ENCODE measurements at regions not wholly inside any gene's neighbourhood (a gene's known extent, or its start where the extent isn't known, plus 50 kb on each side); places are given as distances from the start of the nearest gene placed in this dataset.

DNA sequence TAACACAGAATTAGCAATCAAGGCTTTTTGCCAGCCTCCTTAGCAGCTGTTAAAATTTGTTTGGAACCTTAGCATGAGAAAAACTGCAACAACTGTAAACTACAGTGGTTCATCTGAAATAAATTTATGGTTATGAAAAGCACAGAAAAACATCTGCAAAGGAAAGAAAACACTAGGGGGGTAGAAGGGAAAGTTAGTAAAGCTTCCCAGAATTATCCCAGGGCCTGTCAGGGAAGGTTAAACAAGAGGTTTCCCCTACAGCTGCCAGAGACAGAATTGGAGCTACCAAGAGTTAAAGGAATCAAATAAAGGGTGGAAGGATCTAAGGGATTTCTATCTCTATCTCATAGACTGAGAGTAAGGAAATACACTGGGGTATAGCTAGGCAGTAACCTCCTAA is 234.7 kb upstream of the DIAPH2 start:
- no peak overlapping the region for H3K4me3 ChIP-seq (ENCODE audit: low read depth, low read length)
- TF ChIP-seq, protein P1, sequence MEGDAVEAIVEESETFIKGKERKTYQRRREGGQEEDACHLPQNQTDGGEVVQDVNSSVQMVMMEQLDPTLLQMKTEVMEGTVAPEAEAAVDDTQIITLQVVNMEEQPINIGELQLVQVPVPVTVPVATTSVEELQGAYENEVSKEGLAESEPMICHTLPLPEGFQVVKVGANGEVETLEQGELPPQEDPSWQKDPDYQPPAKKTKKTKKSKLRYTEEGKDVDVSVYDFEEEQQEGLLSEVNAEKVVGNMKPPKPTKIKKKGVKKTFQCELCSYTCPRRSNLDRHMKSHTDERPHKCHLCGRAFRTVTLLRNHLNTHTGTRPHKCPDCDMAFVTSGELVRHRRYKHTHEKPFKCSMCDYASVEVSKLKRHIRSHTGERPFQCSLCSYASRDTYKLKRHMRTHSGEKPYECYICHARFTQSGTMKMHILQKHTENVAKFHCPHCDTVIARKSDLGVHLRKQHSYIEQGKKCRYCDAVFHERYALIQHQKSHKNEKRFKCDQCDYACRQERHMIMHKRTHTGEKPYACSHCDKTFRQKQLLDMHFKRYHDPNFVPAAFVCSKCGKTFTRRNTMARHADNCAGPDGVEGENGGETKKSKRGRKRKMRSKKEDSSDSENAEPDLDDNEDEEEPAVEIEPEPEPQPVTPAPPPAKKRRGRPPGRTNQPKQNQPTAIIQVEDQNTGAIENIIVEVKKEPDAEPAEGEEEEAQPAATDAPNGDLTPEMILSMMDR (IDR thresholded peaks at IDR 0.05; ENCODE audit: low read depth, low read length), result no peak

DNA sequence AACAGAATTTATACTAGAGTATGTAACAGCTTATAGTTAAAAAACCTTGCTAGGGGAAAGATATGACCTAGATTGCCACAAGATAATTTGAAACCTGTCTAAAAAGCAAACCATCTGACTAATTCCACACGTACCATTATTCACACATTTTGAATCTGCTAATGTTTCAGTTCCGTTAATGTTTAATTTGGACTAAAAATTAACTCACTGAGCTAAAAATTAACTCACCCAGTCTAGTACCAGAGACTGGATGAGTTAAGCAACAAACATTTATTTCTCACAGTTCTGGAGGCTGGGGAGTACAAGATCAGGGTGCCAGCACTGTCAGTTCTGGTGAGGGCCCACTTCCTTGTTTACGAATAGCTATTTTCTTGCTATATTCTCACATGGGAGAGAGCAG is 231.5 kb upstream of the DIAPH2 start:
- no peak overlapping the region for H3K4me3 ChIP-seq (ENCODE audit: low read depth, low read length)
- TF ChIP-seq, protein P1 (IDR thresholded peaks at IDR 0.05; ENCODE audit: low read depth, low read length), result no peak

DNA sequence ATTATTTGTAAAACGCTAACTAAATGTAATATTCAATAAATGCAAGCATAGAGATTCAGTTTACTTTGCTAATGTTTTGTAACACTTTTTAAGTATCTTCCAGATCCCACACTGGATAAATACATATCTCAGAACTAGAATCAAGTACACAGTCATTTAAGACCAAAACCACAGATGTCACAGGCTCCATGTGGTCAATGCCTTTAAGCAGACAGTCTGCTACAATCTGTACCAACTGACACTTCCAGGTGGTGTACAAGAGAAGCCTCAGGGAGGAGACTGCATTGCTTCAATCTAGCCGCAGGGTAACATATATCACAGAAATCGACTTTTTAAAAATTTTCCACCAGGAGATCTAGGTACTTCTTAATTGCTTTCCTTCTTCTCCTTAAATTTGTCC is 229.6 kb upstream of the DIAPH2 start:
- TF ChIP-seq, protein P1 (IDR thresholded peaks at IDR 0.05; ENCODE audit: low read depth, low read length), result no peak
- H3K4me3 ChIP-seq (ENCODE audit: low read depth, low read length), result no peak overlapping the region

DNA sequence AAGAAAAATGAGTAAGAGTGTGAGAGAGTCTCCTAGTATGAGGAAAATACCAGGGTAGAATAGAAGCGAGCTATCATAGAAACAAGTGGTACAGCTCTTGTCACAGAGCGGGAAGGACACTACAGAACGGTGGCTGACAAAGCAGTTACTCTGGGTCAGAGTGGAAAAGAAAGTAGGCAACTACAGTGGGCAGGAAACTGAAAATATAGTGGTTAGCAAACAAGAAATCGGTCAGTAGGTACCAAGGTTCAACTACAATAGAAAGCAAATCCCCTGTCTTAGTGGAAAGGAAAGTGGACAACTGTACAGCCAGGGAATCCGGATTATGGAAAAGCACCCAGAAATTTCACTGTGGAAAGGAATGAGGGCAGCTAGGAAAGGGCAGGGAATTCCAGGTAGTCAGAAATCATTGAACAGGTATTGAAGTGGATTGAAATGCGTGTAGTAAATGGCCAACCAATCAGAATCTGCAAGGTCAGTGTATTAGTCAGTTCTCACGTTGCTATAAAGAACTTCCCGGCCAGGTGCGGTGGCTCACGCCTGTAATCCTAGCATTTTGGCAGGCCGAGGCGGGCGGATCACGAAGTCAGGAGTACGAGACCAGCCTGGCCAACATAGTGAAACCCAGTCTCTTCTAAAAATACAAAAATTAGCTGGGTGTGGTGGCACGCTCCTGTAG is 219.6 kb upstream of the DIAPH2 start:
- TF ChIP-seq, protein P1 (IDR thresholded peaks at IDR 0.05; ENCODE audit: low read depth, low read length), result no peak
- H3K4me3 ChIP-seq (ENCODE audit: low read depth, low read length), result no peak overlapping the region

DNA sequence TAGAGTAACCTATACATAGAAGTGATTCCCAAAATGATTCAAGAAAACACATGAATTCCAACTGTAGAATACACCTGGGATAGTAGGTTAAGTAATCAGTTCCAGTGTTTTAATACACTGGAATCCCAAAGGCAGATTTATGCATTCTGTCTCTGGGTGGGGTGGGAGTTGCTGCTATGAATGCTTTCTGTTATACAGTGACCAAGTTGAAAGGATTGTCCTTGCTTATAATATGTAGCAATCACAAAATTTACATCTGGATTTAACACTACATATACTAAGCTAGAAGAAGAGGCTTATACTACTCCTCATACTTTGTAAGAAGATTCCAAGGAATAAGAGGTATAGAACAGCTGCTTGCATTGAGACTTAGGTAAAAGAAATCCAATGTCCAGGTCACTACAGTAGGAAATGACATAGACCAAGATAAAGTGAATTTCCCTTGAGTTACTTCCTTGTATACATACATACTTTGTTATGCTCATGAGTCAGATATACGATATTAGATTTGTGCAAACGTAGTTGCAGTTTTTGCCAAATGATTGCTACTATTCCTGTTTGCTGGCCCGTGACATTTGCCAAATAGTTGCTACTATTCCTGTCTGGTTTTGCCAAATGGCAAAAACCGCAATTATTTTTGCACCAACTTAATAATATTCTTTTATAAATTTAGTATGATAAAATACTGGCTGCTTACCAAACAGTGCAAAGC is 210.5 kb upstream of the DIAPH2 start:
- H3K4me3 ChIP-seq (ENCODE audit: low read depth, low read length), result no peak overlapping the region
- TF ChIP-seq, protein P1 (IDR thresholded peaks at IDR 0.05; ENCODE audit: low read depth, low read length), result no peak

DNA sequence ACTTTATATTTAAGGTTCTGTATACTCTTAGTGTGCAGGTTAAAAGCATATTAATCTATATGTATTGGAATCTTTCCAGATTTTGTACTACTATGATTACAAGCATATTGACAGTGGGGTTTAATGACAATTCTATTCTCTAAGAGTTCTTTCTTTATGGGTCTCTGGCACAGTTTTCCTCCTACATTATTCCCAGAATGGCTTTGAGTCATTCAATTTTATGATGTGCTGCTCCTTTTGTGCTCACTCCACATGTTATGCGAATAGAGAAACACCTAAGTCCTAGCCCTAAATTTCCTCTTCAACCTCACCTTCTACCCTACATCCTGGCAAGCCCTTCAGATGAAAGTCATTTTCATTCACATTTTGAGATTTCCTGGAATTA is 209.9 kb upstream of the DIAPH2 start:
- TF ChIP-seq, protein P1 (IDR thresholded peaks at IDR 0.05; ENCODE audit: low read depth, low read length), result no peak
- no peak overlapping the region for H3K4me3 ChIP-seq (ENCODE audit: low read depth, low read length)

DNA sequence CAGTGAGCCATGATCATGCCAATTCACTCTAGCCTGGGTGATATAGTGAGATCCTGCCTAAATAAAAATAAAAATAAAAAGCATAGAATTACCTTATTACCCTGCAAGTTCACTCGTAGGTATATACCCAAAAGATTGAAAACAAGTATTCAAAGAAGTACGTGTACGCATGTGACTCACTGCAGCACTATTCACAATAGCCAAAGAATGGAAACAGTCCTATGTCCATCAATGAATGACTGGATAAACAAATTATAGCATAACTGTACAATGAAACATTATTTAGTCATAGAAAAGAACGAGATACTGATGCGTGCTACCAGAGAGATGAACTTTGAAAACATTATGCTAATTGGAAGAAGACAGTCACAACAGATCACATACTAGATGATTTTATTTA is 204.6 kb upstream of the DIAPH2 start:
- TF ChIP-seq, protein P1 (IDR thresholded peaks at IDR 0.05; ENCODE audit: low read depth, low read length), result no peak
- no peak overlapping the region for H3K4me3 ChIP-seq (ENCODE audit: low read depth, low read length)

Data from WI38 (cell line).